ENCODE measurements at regions not wholly inside any gene's neighbourhood (a gene's known extent, or its start where the extent isn't known, plus 50 kb on each side); places are given as distances from the start of the nearest gene placed in this dataset.

DNA sequence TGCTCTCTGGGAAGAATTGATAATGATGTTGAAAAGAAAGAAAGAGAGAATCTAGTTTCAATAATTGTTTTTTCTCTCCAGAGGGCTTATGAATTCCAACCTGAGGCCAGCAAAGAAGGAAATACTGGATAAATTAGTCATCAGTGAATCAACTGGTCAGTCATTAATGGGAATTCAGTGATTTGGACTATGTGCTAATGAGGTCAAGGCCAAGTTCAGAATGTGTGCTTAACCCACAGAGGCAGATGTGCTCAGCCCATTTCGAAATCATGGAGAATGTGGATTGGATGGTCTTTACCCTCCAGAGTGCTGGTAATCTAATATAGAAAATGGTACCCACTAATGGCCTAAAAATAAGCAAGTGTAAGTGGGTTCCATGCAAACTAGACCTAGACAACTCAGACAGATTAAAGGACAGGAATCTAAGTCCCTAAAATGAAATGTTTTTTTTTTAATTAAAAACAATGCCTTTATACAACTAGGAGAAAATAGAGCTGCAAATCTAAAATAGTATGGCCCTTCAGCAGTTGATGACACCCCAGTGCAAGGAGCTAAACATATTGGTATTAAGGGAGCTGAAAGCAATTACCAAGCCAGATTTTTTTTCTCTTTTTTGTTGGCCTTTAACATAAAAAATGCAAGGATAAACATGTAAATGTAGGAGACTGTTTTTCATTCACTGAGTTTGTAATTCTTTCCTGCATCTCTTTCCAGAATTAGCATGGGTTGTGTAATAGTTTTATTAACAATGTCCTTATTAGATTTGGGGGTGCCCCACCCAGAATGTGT lies 296.9 kb downstream of the SATB2 start:
- intact Hi-C loops (cut with micrococcal nuclease) = no loop called here
- H3K27me3 Mint-ChIP-seq = no peaks in the 10 kb centered on the region
- H3K9me3 Mint-ChIP-seq = no peaks in the 10 kb centered on the region
- H3K4me3 Mint-ChIP-seq = no peak overlapping the region
- DNase-seq = no peak
- H3K27ac Mint-ChIP-seq = no peak overlapping the region
- H3K4me1 Mint-ChIP-seq = no peaks in the 10 kb centered on the region
- no peaks in the 10 kb centered on the region for H3K36me3 Mint-ChIP-seq (ENCODE audit: low read depth)

DNA sequence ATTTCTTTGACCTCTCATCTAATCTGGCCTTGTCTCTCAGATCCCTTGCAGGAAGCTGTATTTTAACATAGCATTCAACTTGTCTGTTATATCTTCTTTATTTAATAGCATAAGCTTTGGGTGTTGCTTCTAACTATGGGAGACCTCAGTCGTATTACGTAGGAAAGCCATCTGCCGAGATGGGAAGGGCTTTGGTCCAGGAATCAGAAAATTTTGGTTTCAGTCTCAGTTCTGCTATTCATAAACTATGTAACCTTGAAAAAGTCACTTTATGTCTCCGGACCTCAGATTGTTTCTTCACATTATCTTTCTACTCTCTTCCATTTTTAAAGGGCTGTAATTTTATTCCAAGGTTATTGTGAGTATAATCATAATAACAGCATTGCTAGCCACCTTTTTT lies 297.7 kb downstream of the SATB2 start:
- Mint-ChIP-seq H3K9me3 (no peaks in the 10 kb centered on the region), H3K36me3 (ENCODE audit: low read depth) (no peaks in the 10 kb centered on the region), H3K4me3 (no peak overlapping the region), H3K27ac (no peak overlapping the region), H3K27me3 (no peaks in the 10 kb centered on the region), H3K4me1 (no peaks in the 10 kb centered on the region)
- intact Hi-C loops (cut with micrococcal nuclease) = no loop called here
- no peak for DNase-seq

DNA sequence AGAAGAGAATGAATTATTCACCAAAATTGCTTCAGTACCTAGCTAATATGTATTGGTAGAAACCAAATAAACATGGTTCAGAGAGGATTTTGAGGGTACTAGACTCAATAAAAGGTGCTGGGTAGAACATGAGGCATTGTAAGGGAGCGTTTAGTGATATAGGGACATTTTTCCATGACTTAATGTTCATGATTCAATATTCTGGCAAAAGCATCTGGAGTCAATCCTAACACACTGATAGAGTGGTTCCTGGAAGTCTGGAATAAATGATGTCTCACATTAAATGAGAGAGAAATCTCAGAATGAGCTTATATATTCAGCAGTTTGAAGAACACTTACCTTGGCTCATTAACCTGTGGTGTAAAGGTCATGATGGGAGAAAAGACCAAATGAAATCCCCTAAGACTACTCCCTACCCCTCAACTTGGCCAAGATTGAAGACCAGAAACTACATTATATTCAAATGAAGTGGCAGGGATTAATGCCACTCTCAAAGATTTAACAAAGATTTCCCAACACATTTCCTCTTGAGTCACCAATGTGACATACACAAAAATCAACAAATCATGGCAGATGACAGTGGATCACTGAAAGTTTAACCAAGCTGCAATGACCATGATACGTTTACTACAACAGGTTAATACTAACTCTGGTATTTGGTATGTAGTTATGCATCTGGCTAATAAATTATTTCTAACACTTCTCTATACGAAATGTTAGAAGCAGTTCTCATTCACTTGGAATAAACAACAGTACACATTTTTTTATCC lies 309.5 kb downstream of the SATB2 start:
- no peaks in the 10 kb centered on the region for H3K4me1 Mint-ChIP-seq
- DNase-seq = no peak
- intact Hi-C loops (cut with micrococcal nuclease) = no loop called here
- H3K9me3 Mint-ChIP-seq = no peaks in the 10 kb centered on the region
- no peaks in the 10 kb centered on the region for H3K27me3 Mint-ChIP-seq
- no peaks in the 10 kb centered on the region for H3K36me3 Mint-ChIP-seq (ENCODE audit: low read depth)
- no peak overlapping the region for H3K4me3 Mint-ChIP-seq
- no peak overlapping the region for H3K27ac Mint-ChIP-seq

DNA sequence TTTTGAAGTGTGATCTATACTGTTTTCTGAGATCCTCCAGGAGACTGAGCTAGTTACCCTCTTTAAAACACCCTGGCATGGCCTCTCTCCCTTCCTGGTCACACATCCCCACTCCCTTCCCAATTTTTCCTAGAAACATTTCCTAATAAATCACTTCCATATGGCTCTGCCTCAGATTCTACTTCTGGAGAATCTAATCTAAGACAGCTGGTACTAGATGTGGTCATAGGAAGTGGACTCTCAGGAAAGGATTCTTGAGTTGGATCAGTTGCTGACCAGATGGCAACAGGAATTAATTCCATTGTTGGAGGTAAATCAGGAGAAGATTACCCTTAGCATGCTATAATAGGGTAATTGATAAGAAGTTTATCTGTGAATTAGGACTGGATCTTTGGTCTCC lies 310.5 kb downstream of the SATB2 start:
- H3K27me3 Mint-ChIP-seq = no peaks in the 10 kb centered on the region
- H3K27ac Mint-ChIP-seq = no peak overlapping the region
- DNase-seq = no peak
- no peaks in the 10 kb centered on the region for H3K4me1 Mint-ChIP-seq
- intact Hi-C loops (cut with micrococcal nuclease) = no loop called here
- H3K36me3 Mint-ChIP-seq (ENCODE audit: low read depth) = no peaks in the 10 kb centered on the region
- H3K4me3 Mint-ChIP-seq = no peak overlapping the region
- H3K9me3 Mint-ChIP-seq = no peaks in the 10 kb centered on the region

DNA sequence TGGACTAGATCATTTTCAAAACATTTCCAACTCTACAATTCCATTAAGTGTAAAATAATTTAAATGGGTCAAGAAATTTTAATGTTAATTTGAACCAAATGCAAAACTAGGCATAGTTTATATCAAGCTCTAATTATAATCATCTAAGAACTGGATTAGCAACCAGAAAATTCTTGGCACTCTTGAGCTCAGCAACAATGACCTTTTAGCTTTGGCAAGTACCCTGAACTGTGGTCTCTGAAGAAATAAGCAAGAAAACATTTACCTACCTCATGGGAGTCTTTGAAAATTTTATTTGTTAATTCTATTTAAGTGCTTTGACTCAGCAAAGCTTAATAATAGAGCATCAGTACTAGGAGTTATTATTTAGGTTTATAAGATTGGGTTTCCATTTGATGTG lies 313.2 kb downstream of the SATB2 start:
- DNase-seq = no peak
- Mint-ChIP-seq H3K9me3 (no peaks in the 10 kb centered on the region), H3K4me3 (no peak overlapping the region), H3K4me1 (no peaks in the 10 kb centered on the region), H3K36me3 (ENCODE audit: low read depth) (no peaks in the 10 kb centered on the region), H3K27me3 (no peaks in the 10 kb centered on the region), H3K27ac (no peak overlapping the region)
- intact Hi-C loops (cut with micrococcal nuclease) = no loop called here

DNA sequence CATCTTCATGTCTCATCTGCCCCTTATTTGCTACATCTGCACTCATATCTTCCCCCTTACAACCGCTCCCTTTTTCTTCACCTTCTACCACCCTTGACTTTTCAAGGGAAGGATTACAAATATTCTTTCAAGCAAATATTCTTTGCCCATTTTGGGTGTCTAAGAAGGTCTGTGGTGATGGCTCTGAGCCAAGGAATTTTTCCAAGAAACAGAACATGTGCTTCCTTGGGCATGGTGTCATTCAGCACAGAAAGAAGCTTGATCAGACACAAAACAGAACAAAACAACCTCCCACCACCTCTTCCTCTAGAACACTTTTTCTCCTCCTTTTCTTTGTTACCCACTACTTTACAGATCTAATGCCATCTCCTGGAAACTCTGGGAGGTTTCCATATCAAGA lies 313.7 kb downstream of the SATB2 start:
- Mint-ChIP-seq H3K27ac (no peak overlapping the region), H3K4me1 (no peaks in the 10 kb centered on the region), H3K4me3 (no peak overlapping the region), H3K27me3 (no peaks in the 10 kb centered on the region), H3K36me3 (ENCODE audit: low read depth) (no peaks in the 10 kb centered on the region), H3K9me3 (no peaks in the 10 kb centered on the region)
- intact Hi-C loops (cut with micrococcal nuclease) = no loop called here
- DNase-seq = no peak

DNA sequence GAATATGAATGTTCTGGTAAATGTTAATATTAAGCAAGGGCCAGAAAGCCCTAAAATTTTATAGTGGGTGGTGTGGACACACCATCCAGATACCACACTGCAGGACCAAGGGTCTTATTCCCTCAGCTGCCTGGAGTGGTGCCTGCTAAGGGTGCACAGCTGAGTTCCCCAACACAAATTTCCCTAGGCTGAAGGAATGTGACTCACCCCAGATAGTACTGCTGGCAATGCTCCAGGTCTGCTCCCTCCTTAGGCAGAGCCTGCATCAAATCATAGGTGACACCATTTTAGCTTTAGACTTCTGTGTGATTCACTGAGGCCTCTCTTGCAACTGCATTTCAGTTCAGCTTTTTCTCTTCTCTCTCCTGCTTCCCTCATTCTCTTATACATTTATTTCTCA lies 321.1 kb downstream of the SATB2 start:
- Mint-ChIP-seq H3K36me3 (ENCODE audit: low read depth) (no peaks in the 10 kb centered on the region), H3K9me3 (no peaks in the 10 kb centered on the region), H3K27me3 (no peaks in the 10 kb centered on the region), H3K4me3 (no peak overlapping the region), H3K27ac (no peak overlapping the region), H3K4me1 (no peaks in the 10 kb centered on the region)
- DNase-seq = no peak
- intact Hi-C loops (cut with micrococcal nuclease) = no loop called here

DNA sequence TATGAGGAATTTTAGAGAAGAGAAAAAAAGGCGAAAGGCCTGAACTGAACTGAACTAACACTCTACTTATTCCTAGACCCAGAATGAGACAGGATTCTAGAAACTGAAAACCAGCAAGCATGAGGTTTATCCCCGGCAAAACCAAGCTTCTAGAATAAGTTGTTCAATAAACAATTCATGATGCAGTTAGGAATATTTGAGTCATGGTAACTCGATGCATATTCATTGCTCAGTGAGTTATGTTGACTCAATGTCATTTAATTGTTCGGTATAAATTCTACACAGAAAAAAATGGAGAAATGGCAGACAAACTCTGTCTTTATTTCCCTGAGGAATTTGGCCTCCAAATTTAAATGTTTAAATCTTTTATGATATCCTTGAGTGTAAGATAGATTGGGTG lies 321.5 kb downstream of the SATB2 start:
- DNase-seq = no peak
- Mint-ChIP-seq H3K9me3 (no peaks in the 10 kb centered on the region), H3K4me1 (no peaks in the 10 kb centered on the region), H3K27me3 (no peaks in the 10 kb centered on the region), H3K4me3 (no peak overlapping the region), H3K36me3 (ENCODE audit: low read depth) (no peaks in the 10 kb centered on the region), H3K27ac (no peak overlapping the region)
- intact Hi-C loops (cut with micrococcal nuclease) = no loop called here

DNA sequence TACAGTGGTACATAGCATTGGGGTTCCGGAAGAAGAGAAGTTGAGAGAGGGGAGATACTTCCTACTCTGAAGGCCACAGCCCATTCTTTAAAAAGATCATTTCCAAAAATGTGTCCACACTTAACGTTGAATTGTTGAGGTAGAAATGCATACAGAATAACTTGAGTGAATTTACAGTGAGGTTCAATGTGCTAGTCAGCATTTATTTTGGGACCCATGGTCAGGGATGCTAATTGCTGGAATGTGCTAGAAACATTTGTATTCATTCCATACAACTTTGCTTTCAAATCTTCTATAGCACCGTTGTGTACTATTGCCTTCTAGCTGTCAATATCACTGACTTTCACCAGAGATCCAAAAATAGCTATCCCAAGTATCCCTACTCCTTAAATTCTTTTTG lies 325.9 kb downstream of the SATB2 start:
- Mint-ChIP-seq H3K9me3 (no peaks in the 10 kb centered on the region), H3K4me1 (no peaks in the 10 kb centered on the region), H3K27me3 (no peaks in the 10 kb centered on the region), H3K4me3 (no peak overlapping the region), H3K36me3 (ENCODE audit: low read depth) (no peaks in the 10 kb centered on the region), H3K27ac (no peak overlapping the region)
- DNase-seq = no peak
- intact Hi-C loops (cut with micrococcal nuclease) = no loop called here

DNA sequence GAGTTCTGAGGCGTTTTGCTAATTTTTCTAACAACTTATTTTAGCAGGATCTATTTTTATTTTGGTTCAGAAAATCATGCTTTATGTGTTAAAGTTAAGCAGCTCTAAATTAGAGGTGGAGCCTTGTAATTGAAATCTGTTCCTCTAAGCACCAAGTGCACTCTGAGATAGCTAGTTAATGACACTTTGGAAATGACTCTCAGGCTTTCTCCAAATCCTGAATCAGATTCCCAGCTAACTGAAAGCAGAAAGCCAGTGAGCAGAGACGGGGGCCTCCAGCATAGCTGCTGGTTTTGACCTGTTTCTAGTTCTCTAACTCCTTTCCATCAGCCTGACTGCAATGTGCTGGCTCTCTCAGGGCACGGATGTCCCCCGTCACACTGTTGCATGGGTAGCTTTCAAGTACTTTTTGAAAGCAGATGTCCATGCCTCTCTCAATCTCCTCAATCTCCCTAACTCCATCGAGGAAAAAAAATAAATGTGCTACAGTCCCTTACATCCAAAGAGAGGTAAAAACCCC lies 326.5 kb downstream of the SATB2 start:
- Mint-ChIP-seq H3K36me3 (ENCODE audit: low read depth) (no peaks in the 10 kb centered on the region), H3K27ac (no peak overlapping the region), H3K4me3 (no peak overlapping the region), H3K4me1 (no peaks in the 10 kb centered on the region), H3K9me3 (no peaks in the 10 kb centered on the region), H3K27me3 (no peaks in the 10 kb centered on the region)
- intact Hi-C loops (cut with micrococcal nuclease) = no loop called here
- no peak for DNase-seq

DNA sequence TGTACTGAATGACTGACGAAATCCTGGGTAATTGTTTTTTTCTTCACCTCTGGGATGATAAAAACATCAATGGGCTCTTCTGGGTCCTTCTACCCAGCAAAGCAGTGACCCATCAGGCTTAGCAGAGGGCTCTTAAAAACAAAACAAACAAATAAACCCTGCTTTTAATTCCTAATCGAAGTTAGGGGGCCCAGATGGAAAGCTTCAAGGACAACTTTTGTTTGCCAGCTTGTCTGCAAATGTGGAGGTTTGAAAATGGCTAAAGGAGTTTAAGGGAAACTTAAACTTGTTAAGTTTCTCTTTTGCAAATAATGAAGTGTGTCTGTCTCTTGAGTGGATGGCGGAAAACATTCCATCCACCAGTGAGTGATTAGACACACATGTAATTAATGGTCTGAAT lies 327.2 kb downstream of the SATB2 start:
- intact Hi-C loops (cut with micrococcal nuclease) = no loop called here
- no peak overlapping the region for H3K27ac Mint-ChIP-seq
- H3K4me1 Mint-ChIP-seq = no peaks in the 10 kb centered on the region
- no peak overlapping the region for H3K4me3 Mint-ChIP-seq
- H3K27me3 Mint-ChIP-seq = no peaks in the 10 kb centered on the region
- no peaks in the 10 kb centered on the region for H3K36me3 Mint-ChIP-seq (ENCODE audit: low read depth)
- no peak for DNase-seq
- no peaks in the 10 kb centered on the region for H3K9me3 Mint-ChIP-seq

DNA sequence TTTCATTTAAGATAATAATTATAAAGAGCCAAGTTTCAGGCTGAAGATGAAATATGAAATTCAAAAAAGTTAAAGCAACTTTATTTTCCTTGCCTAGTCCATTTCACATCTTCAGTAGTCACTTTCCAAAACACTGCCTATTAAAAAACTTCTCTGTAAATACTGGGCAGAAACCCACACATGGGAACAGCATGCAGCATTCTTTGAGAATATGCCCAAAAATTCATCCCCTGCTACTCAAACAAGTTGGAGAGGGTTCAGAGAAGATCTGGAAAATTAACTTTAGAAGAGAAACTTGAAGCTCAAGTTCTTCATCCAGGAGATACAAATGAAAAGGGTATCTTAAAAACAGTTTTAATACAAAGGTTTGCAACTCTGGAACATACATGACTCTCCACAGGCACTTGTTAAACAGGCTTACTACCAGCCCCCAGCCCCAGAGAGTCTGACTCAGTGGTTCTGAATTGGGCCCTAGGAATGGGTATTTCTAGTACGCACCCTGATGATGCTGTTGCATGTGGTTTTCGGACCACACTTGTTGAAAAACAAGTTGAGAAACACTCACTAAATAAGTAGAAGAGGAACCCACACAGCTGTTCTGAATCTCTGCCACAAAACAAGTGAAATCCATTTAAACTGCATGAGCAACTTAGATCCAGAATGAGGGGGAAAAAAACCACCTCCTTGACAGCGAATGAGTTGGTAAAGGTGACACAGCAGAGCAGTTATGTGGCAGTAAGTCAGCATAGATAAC lies 329.1 kb downstream of the SATB2 start:
- Mint-ChIP-seq H3K36me3 (ENCODE audit: low read depth) (no peaks in the 10 kb centered on the region), H3K27me3 (no peaks in the 10 kb centered on the region), H3K27ac (no peak overlapping the region), H3K4me1 (no peaks in the 10 kb centered on the region), H3K9me3 (no peaks in the 10 kb centered on the region), H3K4me3 (no peak overlapping the region)
- intact Hi-C loops (cut with micrococcal nuclease) = no loop called here
- no peak for DNase-seq

DNA sequence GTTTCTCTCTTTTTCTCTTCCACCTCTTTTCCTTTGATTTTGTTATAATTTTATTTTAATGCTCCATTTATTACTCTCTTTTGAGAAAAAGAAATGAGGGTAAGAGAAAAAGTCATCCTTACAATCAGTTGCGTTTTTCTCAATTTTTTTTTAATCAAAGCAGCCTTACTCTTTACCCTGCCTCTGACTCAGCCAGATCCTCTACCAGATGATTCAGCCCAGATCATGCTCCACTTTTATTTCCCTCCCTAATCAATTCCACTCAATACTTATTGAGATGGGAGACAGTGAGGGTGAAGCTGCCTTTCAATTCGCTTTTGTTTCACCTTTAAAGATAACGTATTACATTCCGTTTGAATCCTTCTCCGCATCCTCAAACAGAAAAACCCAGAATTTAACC lies 337.9 kb downstream of the SATB2 start:
- Mint-ChIP-seq H3K4me3 (no peak overlapping the region), H3K36me3 (ENCODE audit: low read depth) (no peaks in the 10 kb centered on the region), H3K9me3 (no peaks in the 10 kb centered on the region), H3K27me3 (no peaks in the 10 kb centered on the region), H3K27ac (no peak overlapping the region), H3K4me1 (no peaks in the 10 kb centered on the region)
- intact Hi-C loops (cut with micrococcal nuclease) = no loop called here
- DNase-seq = no peak

DNA sequence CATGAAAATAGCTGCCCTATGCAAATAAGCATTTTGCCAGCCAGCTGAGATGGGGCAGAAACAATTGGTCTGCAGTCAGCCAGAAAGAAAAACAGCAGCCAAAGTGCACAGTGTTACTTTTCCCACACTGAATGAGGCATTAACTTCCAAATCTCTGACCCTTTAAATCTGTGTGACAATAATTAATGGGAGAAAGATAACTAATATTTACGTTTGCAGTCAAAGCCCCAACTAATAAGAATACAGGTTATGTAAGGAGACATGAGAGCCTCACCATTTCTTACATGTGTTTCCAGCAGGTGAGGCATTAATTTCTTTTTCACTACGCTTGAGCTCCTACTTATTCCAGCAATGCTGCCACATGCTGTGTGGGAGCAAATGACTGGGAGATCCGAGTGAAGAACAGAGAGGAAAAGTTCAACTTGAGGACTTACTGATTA lies 339.0 kb downstream of the SATB2 start:
- Mint-ChIP-seq H3K27me3 (no peaks in the 10 kb centered on the region), H3K9me3 (no peaks in the 10 kb centered on the region), H3K4me3 (no peak overlapping the region), H3K4me1 (no peaks in the 10 kb centered on the region), H3K27ac (no peak overlapping the region), H3K36me3 (ENCODE audit: low read depth) (no peaks in the 10 kb centered on the region)
- intact Hi-C loops (cut with micrococcal nuclease) = no loop called here
- DNase-seq = no peak

Measured in activated CD4-positive, alpha-beta T cell treated with anti-CD3 and anti-CD28 coated beads, Interleukin-2, amount 10 ng/mL, durations not matched to agents 24 days and 14 days (primary cell).